H9 (cell line): ENCODE measurements at regions not wholly inside any gene's neighbourhood (a gene's known extent, or its start where the extent isn't known, plus 50 kb on each side); places are given as distances from the start of the nearest gene placed in this dataset.

ENCODE experiments used
- DNase-seq: peaks from one replicate; pipeline ENCODE4 v3.0.0-alpha.2; 2017
- H2AFZ ChIP-seq: one replicate; pipeline ENCODE4 v1.6.1; 2013; ENCODE audit warnings: mild to moderate bottlenecking, low read length, control low read depth, moderate library complexity
- H2AK5ac ChIP-seq: 2 replicates; pipeline ENCODE4 v1.6.1; 2013; ENCODE audit warnings: low read length, control low read depth, mixed read lengths; ENCODE audit not compliant: insufficient read length
- H2BK120ac ChIP-seq: one replicate; pipeline ENCODE4 v1.6.1; 2013; ENCODE audit warnings: low read depth, mild to moderate bottlenecking, low read length, control low read depth, inconsistent platforms; ENCODE audit not compliant: poor library complexity, severe bottlenecking
- H2BK12ac ChIP-seq: 2 replicates; pipeline ENCODE4 v1.6.1; 2013; ENCODE audit warnings: low read length, control low read depth, mixed read lengths, low read depth; ENCODE audit not compliant: insufficient read length
- H2BK15ac ChIP-seq: 2 replicates; pipeline ENCODE4 v1.6.1; 2013; ENCODE audit warnings: low read depth, low read length, control low read depth
- H2BK20ac ChIP-seq: one replicate; pipeline ENCODE4 v1.6.1; 2013; ENCODE audit warnings: low read depth, mild to moderate bottlenecking, low read length, control low read depth, inconsistent platforms; ENCODE audit not compliant: poor library complexity, severe bottlenecking
- H2BK5ac ChIP-seq: 2 replicates; pipeline ENCODE4 v1.6.1; 2013; ENCODE audit warnings: low read length, control low read depth, mixed read lengths; ENCODE audit not compliant: insufficient read length
- H3K14ac ChIP-seq: 2 replicates; pipeline ENCODE4 v1.6.1; 2013; ENCODE audit warnings: low read length, control low read depth; ENCODE audit not compliant: insufficient read depth
- H3K18ac ChIP-seq: 2 replicates; pipeline ENCODE4 v1.6.1; 2013; ENCODE audit warnings: low read depth, mild to moderate bottlenecking, mixed read lengths, low read length, control low read depth; ENCODE audit not compliant: insufficient read length
- H3K23ac ChIP-seq: 2 replicates; pipeline ENCODE4 v1.6.1; 2013; ENCODE audit warnings: low read length, control low read depth, mixed read lengths, low read depth; ENCODE audit not compliant: insufficient read length
- H3K23me2 ChIP-seq: 2 replicates; pipeline ENCODE4 v1.6.1; 2013; ENCODE audit warnings: low read depth, mild to moderate bottlenecking, mixed read lengths, low read length, control low read depth; ENCODE audit not compliant: insufficient read length, poor library complexity, severe bottlenecking
- H3K27ac ChIP-seq: 2 replicates; pipeline ENCODE4 v1.5.1; 2013; ENCODE audit warnings: low read length, control low read depth, mixed read lengths, low read depth; ENCODE audit not compliant: insufficient read length
- H3K27me3 ChIP-seq: 2 replicates; pipeline ENCODE4 v1.6.1; 2013; ENCODE audit warnings: low read length, control low read depth, inconsistent platforms; ENCODE audit not compliant: insufficient read depth
- H3K4ac ChIP-seq: 2 replicates; pipeline ENCODE4 v1.6.1; 2013; ENCODE audit warnings: low read depth, mild to moderate bottlenecking, control low read depth, inconsistent platforms, low read length, moderate library complexity
- H3K4me1 ChIP-seq: 2 replicates; pipeline ENCODE4 v1.6.1; 2013; ENCODE audit warnings: low read length, control low read depth, inconsistent platforms; ENCODE audit not compliant: insufficient read depth
- H3K4me2 ChIP-seq: 2 replicates; pipeline ENCODE4 v1.6.1; 2013; ENCODE audit warnings: low read length, control low read depth, mixed read lengths; ENCODE audit not compliant: insufficient read length, insufficient read depth
- H3K56ac ChIP-seq: 2 replicates; pipeline ENCODE4 v1.6.1; 2013; ENCODE audit warnings: low read depth, mild to moderate bottlenecking, mixed read lengths, low read length, control low read depth; ENCODE audit not compliant: insufficient read length
- H3K79me1 ChIP-seq: 2 replicates; pipeline ENCODE4 v1.6.1; 2013; ENCODE audit warnings: low read depth, mild to moderate bottlenecking, moderate library complexity, low read length, control low read depth, inconsistent platforms; ENCODE audit not compliant: insufficient read depth, poor library complexity, severe bottlenecking
- H3K79me2 ChIP-seq: 2 replicates; pipeline ENCODE4 v1.6.1; 2013; ENCODE audit warnings: low read length, control low read depth, inconsistent platforms; ENCODE audit not compliant: insufficient read depth
- H3K9ac ChIP-seq: 2 replicates; pipeline ENCODE4 v1.6.1; 2013; ENCODE audit warnings: low read length, control low read depth, mixed read lengths; ENCODE audit not compliant: insufficient read length; ENCODE audit errors: extremely low read depth
- H3K9me3 ChIP-seq: one replicate; pipeline ENCODE4 v1.6.1; 2013; ENCODE audit warnings: low read depth, low read length, inconsistent platforms; ENCODE audit not compliant: control insufficient read depth
- H3T11ph ChIP-seq: one replicate; pipeline ENCODE4 v1.6.1; 2013; ENCODE audit warnings: mild to moderate bottlenecking, low read length, control low read depth, inconsistent platforms
- H4K20me1 ChIP-seq: one replicate; pipeline ENCODE4 v1.6.1; 2013; ENCODE audit not compliant: control insufficient read depth, insufficient read length, insufficient read depth
- H4K5ac ChIP-seq: 2 replicates; pipeline ENCODE4 v1.6.1; 2013; ENCODE audit warnings: low read depth, mild to moderate bottlenecking, mixed read lengths, low read length, control low read depth; ENCODE audit not compliant: insufficient read length
- H4K8ac ChIP-seq: replicated peaks from 2 replicates; pipeline ENCODE4 v1.6.1; 2013; ENCODE audit warnings: low read length, control low read depth, mixed read lengths, low read depth; ENCODE audit not compliant: insufficient read length
- H4K91ac ChIP-seq: 2 replicates; pipeline ENCODE4 v1.6.1; 2013; ENCODE audit warnings: low read depth, mild to moderate bottlenecking, moderate library complexity, mixed read lengths, low read length, control low read depth; ENCODE audit not compliant: insufficient read length
- H3K27ac Mint-ChIP-seq, 3 experiments: 2 replicates in 2 of 3; 3 replicates in 1 of 3; pipeline ENCODE4 v1.8.0; 2020 to 2021; ENCODE audit warnings: mixed read lengths in 3 of 3, mild to moderate bottlenecking in 1 of 3, moderate library complexity in 1 of 3
- H3K27me3 Mint-ChIP-seq: 2 replicates; pipeline ENCODE4 v1.8.0; 2021; ENCODE audit warnings: low read depth, mild to moderate bottlenecking, moderate library complexity, mixed read lengths
- H3K36me3 Mint-ChIP-seq, 3 experiments: 2 replicates in 2 of 3; 3 replicates in 1 of 3; pipeline ENCODE4 v1.8.0; 2020 to 2021; ENCODE audit warnings: low read depth in 3 of 3, mixed read lengths in 3 of 3; ENCODE audit not compliant: insufficient read depth in 1 of 3
- H3K4me1 Mint-ChIP-seq, 2 experiments: 2 replicates each; pipeline ENCODE4 v1.8.0; 2020; ENCODE audit warnings: mixed read lengths in 2 of 2
- H3K4me3 Mint-ChIP-seq, 2 experiments: 2 replicates in 1 of 2; 3 replicates in 1 of 2; pipeline ENCODE4 v1.8.0; 2020 to 2021; ENCODE audit warnings: mild to moderate bottlenecking in 2 of 2, mixed read lengths in 2 of 2, moderate library complexity in 1 of 2
- H3K9me3 Mint-ChIP-seq, 2 experiments: 2 replicates in 1 of 2; 3 replicates in 1 of 2; pipeline ENCODE4 v1.8.0; 2020; ENCODE audit warnings: mild to moderate bottlenecking in 2 of 2, mixed read lengths in 2 of 2, moderate library complexity in 1 of 2
- WGBS: extraction: QIAGEN DNeasy Blood & Tissue Kit; methylation state at CpG from one replicate; pipeline ENCODE4 v1.1.7; 2013; ENCODE audit warnings: missing lambda C conversion rate, low lambda C conversion rate, mixed read lengths; ENCODE audit not compliant: insufficient read length; ENCODE audit errors: extremely low coverage; 5-methylcytosine and 5-hydroxymethylcytosine counted together
- TF ChIP-seq, protein P1 (sequence below): fragments of 200-600 bp; sonication (generic); conservative IDR thresholded peaks from 3 replicates; pipeline ENCODE4 v1.8.0; 2021; ENCODE audit warnings: antibody characterized with exemption, mild to moderate bottlenecking

DNA sequence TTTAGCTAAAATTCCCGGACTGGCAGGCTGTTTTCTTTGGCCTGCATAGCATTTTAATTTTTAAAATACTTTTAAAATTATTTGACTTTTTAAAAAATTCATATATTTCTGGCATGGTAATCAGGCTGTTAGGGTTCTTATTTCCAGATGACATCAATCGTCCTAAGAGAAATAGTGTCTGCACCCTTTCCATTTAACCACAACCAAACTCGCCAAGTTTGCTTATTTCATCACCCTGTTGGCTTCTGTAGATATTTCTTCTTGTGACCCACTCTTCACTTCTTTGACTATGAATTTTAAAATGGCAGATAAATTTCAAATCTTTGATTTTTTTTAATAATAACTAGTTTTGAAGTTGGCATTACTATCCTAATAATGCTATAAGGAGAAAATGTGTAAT, 675.7 kb upstream of the FTMT start:
- Histone ChIP-seq H3K23ac (no peak overlapping the region), H3K23me2 (no peaks in the 10 kb centered on the region), H2BK12ac (no peak overlapping the region), H3K27me3 (no peaks in the 10 kb centered on the region), H4K20me1 (no peaks in the 10 kb centered on the region), H2BK20ac (no peak overlapping the region), H4K91ac (no peak overlapping the region), H3K4ac (no peak overlapping the region), H2BK5ac (no peak overlapping the region), H3K79me2 (no peaks in the 10 kb centered on the region), H3K4me1 (no peaks in the 10 kb centered on the region), H4K5ac (no peak overlapping the region), H3K4me2 (no peak overlapping the region), H2BK120ac (no peak overlapping the region), H3K9me3 (no peaks in the 10 kb centered on the region), H3K9ac (no peak overlapping the region), H2AK5ac (no peak overlapping the region), H3K79me1 (no peaks in the 10 kb centered on the region), H3T11ph (no peak overlapping the region), H2AFZ (no peak overlapping the region), H3K27ac (no peak overlapping the region), H4K8ac (no peak overlapping the region), H3K56ac (no peak overlapping the region), H2BK15ac (no peak overlapping the region), H3K14ac (no peak overlapping the region), H3K18ac (no peak overlapping the region)
- TF ChIP-seq, protein P1, sequence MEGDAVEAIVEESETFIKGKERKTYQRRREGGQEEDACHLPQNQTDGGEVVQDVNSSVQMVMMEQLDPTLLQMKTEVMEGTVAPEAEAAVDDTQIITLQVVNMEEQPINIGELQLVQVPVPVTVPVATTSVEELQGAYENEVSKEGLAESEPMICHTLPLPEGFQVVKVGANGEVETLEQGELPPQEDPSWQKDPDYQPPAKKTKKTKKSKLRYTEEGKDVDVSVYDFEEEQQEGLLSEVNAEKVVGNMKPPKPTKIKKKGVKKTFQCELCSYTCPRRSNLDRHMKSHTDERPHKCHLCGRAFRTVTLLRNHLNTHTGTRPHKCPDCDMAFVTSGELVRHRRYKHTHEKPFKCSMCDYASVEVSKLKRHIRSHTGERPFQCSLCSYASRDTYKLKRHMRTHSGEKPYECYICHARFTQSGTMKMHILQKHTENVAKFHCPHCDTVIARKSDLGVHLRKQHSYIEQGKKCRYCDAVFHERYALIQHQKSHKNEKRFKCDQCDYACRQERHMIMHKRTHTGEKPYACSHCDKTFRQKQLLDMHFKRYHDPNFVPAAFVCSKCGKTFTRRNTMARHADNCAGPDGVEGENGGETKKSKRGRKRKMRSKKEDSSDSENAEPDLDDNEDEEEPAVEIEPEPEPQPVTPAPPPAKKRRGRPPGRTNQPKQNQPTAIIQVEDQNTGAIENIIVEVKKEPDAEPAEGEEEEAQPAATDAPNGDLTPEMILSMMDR: no peak
- Mint-ChIP-seq H3K27ac (no peak overlapping the region), H3K4me3 (no peak overlapping the region), H3K36me3 (no peaks in the 10 kb centered on the region), H3K27me3 (no peaks in the 10 kb centered on the region), H3K9me3 (no peaks in the 10 kb centered on the region), H3K4me1 (peaks cover 5 to 6% of the 10 kb centered on the region in 2 experiments; a peak in 3 of 4 replicates)
- DNase-seq: no peak
- WGBS: no CpG with 5 or more reads among the region's 3 CpGs
